ENCODE measurements at regions not wholly inside any gene's neighbourhood (a gene's known extent, or its start where the extent isn't known, plus 50 kb on each side); places are given as distances from the start of the nearest gene placed in this dataset.

DNA sequence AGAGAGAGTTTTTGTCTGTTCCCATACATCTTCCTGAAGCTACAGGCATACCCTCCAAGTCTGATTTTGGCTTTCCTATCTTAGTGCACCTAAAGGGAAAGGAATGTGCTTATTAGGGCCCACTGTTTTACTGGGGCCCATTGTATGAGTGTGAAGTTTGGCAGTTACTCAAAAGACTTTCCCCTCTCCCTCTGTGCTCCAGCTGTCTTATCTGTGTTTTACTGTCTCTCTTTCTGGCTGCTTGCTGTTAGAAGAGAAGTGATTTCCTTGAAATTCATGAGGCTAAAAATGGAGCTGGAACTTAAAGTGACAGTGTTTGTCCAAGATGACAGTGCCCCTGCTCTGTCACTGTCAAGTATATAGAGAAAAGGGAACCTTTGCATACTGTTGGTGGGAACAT is 436.2 kb downstream of the OCA2 start:
- H3K27ac Mint-ChIP-seq: no peak overlapping the region
- H3K4me3 Mint-ChIP-seq: no peak overlapping the region
- H3K4me1 Mint-ChIP-seq: no peaks in the 10 kb centered on the region
- no peaks in the 10 kb centered on the region for H3K36me3 Mint-ChIP-seq
- H3K9me3 Mint-ChIP-seq: peaks cover 2 to 16% (median 7%) of the 10 kb centered on the region in 6 donors
- peaks cover 0 to 2% (median 0%) of the 10 kb centered on the region in 3 donors for H3K27me3 Mint-ChIP-seq (ENCODE audit: low read depth in 3 of 3)
- DNase-seq: no peak

DNA sequence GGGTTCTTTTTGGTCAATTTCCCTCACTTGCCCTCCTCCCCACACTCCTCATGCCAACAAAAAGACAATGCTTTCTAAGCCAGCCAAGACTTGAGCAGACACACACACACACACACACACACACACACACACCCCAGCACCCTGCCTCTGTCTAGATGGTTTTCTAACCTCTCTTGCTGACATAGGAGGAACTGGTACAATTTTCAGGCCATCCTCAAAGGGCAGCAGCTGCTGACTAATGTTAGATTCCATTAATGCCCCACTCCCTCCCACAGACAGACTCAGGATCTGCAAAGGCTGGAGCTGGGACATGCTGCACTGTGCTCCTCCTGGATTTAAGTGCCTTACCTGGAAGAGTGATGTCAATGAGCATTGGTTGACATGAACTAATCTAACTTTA is 438.4 kb downstream of the OCA2 start:
- H3K27ac Mint-ChIP-seq: no peak overlapping the region
- peaks cover 0 to 2% (median 0%) of the 10 kb centered on the region in 3 donors for H3K27me3 Mint-ChIP-seq (ENCODE audit: low read depth in 3 of 3)
- no peak overlapping the region for H3K4me3 Mint-ChIP-seq
- H3K9me3 Mint-ChIP-seq: peaks cover 5 to 16% (median 10%) of the 10 kb centered on the region in 6 donors
- no peak for DNase-seq
- H3K4me1 Mint-ChIP-seq: no peaks in the 10 kb centered on the region
- H3K36me3 Mint-ChIP-seq: no peaks in the 10 kb centered on the region

DNA sequence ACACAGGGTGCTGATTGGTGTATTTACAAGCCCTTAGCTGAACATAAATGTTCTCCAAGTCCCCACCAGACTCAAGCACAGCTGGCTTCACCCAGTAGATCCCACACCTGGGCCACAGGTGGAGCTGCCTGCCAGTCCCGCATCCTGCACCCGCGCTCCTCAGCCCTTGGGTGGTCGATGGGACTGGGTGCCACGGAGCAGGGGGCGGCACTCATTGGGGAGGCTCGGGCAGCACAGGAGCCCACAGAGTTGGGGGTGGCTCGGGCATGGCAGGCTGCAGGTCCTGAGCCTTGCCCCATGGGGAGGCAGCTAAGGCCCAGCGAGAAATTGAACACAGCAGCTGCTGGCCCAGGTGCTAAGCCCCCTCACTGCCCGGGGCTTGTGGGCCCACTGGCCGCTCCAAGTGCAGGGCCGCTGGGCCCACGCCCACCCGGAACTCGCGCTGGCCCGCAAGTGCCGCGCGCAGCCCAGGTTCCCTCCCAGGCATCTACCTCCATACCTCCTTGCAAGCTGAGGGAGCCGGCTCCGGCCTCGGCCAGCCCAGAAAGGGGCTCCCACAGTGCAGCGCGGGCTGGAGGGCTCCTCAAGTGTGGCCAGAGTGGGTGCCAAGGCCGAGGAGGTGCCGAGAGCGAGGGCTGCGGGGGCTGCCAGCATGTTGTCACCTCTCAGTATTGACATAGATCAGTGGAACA is 442.7 kb downstream of the OCA2 start:
- no peaks in the 10 kb centered on the region for H3K36me3 Mint-ChIP-seq
- no peaks in the 10 kb centered on the region for H3K27me3 Mint-ChIP-seq (ENCODE audit: low read depth in 3 of 3)
- H3K27ac Mint-ChIP-seq: no peak overlapping the region
- H3K4me1 Mint-ChIP-seq: no peaks in the 10 kb centered on the region
- DNase-seq: no peak
- H3K4me3 Mint-ChIP-seq: no peak overlapping the region
- H3K9me3 Mint-ChIP-seq: peaks cover 0 to 29% (median 13%) of the 10 kb centered on the region in 6 donors

GRCh38 chr15:27655056-27655455 is 444.1 kb downstream of the OCA2 start:
- Mint-ChIP-seq H3K4me1 (no peaks in the 10 kb centered on the region), H3K27ac (no peak overlapping the region), H3K4me3 (no peak overlapping the region), H3K27me3 (ENCODE audit: low read depth in 3 of 3) (peaks cover 0 to 3% (median 0%) of the 10 kb centered on the region in 3 donors), H3K36me3 (no peaks in the 10 kb centered on the region), H3K9me3 (peaks cover 1 to 33% (median 13%) of the 10 kb centered on the region in 6 donors)
- no peak for DNase-seq

- H3K4me3 Mint-ChIP-seq: no peak overlapping the region
- DNase-seq: no peak
- no peaks in the 10 kb centered on the region for H3K4me1 Mint-ChIP-seq
- H3K27ac Mint-ChIP-seq: no peak overlapping the region
- no peaks in the 10 kb centered on the region for H3K36me3 Mint-ChIP-seq
- H3K27me3 Mint-ChIP-seq (ENCODE audit: low read depth in 3 of 3): peaks cover 0 to 4% (median 0%) of the 10 kb centered on the region in 3 donors
- H3K9me3 Mint-ChIP-seq: peaks cover 4 to 28% (median 11%) of the 10 kb centered on the region in 6 donors
Observed at GRCh38 chr15:27650244-27650643, 448.9 kb downstream of the OCA2 start.

- Mint-ChIP-seq H3K9me3 (peaks cover 5 to 34% (median 15%) of the 10 kb centered on the region in 6 donors), H3K4me3 (no peak overlapping the region), H3K27me3 (ENCODE audit: low read depth in 3 of 3) (peaks cover 0 to 4% (median 0%) of the 10 kb centered on the region in 3 donors), H3K36me3 (no peaks in the 10 kb centered on the region), H3K27ac (no peak overlapping the region), H3K4me1 (no peaks in the 10 kb centered on the region)
- no peak for DNase-seq
Observed at GRCh38 chr15:27648359-27648758, 450.8 kb downstream of the OCA2 start.

GRCh38 chr15:27646531-27646930 is 452.6 kb downstream of the OCA2 start:
- DNase-seq: no peak
- Mint-ChIP-seq H3K27ac (no peak overlapping the region), H3K36me3 (no peaks in the 10 kb centered on the region), H3K9me3 (peaks cover 13 to 44% (median 25%) of the 10 kb centered on the region in 6 donors), H3K4me1 (no peaks in the 10 kb centered on the region), H3K27me3 (ENCODE audit: low read depth in 3 of 3) (peaks cover 0 to 4% (median 0%) of the 10 kb centered on the region in 3 donors), H3K4me3 (no peak overlapping the region)

DNA sequence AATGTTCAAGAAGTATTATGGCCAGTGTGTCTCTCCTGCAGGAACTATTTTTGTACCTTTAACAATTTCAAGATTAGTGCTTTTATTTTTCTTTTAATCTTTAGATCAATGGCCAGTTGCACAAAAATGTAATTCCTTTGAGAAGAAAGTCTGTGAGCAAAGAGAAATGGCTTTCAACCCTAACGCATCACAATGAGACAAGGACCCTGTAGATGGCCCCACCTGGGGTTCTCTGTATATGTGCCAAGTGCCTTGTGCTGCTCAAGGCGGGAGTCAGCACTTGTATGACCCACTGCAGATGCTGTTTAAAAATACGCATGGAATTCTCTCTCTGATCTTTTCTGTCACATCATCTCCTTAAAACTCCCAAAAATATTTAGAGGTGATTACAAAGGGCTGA is 453.4 kb downstream of the OCA2 start:
- peaks cover 17 to 53% (median 27%) of the 10 kb centered on the region in 6 donors for H3K9me3 Mint-ChIP-seq
- peaks cover 0 to 4% (median 0%) of the 10 kb centered on the region in 3 donors for H3K27me3 Mint-ChIP-seq (ENCODE audit: low read depth in 3 of 3)
- no peaks in the 10 kb centered on the region for H3K4me1 Mint-ChIP-seq
- no peak overlapping the region for H3K27ac Mint-ChIP-seq
- no peaks in the 10 kb centered on the region for H3K36me3 Mint-ChIP-seq
- DNase-seq: no peak
- no peak overlapping the region for H3K4me3 Mint-ChIP-seq

DNA sequence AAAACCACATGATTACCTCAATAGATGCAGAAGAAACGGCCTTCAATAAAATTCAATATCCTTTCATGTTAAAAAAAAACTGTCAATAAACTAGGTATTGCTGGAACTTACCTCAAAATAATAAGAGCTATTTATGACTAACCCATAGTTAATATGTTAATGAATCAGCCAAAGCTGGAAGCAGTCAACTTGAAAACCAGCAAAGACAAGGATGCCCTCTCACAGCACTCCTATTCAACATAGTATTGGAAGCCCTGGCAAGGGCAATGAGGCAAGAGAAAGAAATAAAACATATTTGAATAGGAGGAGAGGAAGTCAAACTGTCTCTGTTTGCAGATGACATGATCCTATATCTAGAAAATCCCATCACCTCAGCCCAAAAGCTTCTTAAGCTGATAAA is 456.1 kb downstream of the OCA2 start:
- no peak overlapping the region for H3K4me3 Mint-ChIP-seq
- no peak overlapping the region for H3K27ac Mint-ChIP-seq

DNA sequence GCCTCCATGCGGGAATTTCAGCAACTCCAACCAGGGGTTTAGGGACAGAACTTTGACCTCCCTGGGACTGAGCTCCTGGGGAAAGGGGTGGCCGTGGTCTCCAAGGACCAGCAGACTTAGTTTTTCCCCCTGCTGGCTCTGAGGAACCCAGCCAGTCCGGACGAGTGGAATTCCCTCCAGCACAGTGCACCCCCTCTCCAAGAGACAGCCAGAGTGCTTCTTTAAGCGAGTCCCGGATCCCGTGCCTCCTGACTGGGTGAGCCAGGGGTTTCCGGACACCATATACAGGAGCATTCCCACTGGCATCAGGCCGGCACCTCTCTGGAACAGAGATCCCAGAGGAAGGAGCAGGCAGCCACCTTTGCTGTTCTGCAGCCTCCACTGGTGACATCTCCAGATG is 459.5 kb downstream of the OCA2 start:
- Mint-ChIP-seq H3K27me3 (ENCODE audit: low read depth in 3 of 3) (no peaks in the 10 kb centered on the region), H3K27ac (no peak overlapping the region), H3K4me3 (no peak overlapping the region), H3K4me1 (no peaks in the 10 kb centered on the region), H3K36me3 (peaks cover 0 to 4% (median 0%) of the 10 kb centered on the region in 3 donors), H3K9me3 (peaks cover 13 to 63% (median 28%) of the 10 kb centered on the region in 6 donors)
- DNase-seq: no peak

More for the DNA sequence above, 456.1 kb downstream of the OCA2 start:
- Mint-ChIP-seq H3K4me1 (no peaks in the 10 kb centered on the region), H3K36me3 (peaks cover 0 to 4% (median 0%) of the 10 kb centered on the region in 3 donors), H3K27me3 (ENCODE audit: low read depth in 3 of 3) (no peaks in the 10 kb centered on the region), H3K9me3 (peaks cover 18 to 71% (median 29%) of the 10 kb centered on the region in 6 donors)
- DNase-seq: no peak

GRCh38 chr15:27638958-27639357 is 460.2 kb downstream of the OCA2 start:
- peaks cover 10 to 61% (median 28%) of the 10 kb centered on the region in 6 donors for H3K9me3 Mint-ChIP-seq

GRCh38 chr15:27635916-27636315 is 463.2 kb downstream of the OCA2 start:
- DNase-seq: no peak
- peaks cover 5 to 47% (median 18%) of the 10 kb centered on the region in 6 donors for H3K9me3 Mint-ChIP-seq
- H3K4me3 Mint-ChIP-seq: no peak overlapping the region
- H3K4me1 Mint-ChIP-seq: no peaks in the 10 kb centered on the region
- no peaks in the 10 kb centered on the region for H3K27me3 Mint-ChIP-seq (ENCODE audit: low read depth in 3 of 3)
- H3K27ac Mint-ChIP-seq: no peak overlapping the region
- H3K36me3 Mint-ChIP-seq: peaks cover 0 to 4% (median 3%) of the 10 kb centered on the region in 3 donors

More at GRCh38 chr15:27638958-27639357, 460.2 kb downstream of the OCA2 start:
- no peaks in the 10 kb centered on the region for H3K27me3 Mint-ChIP-seq (ENCODE audit: low read depth in 3 of 3)
- no peak for DNase-seq
- H3K27ac Mint-ChIP-seq: no peak overlapping the region
- H3K4me3 Mint-ChIP-seq: no peak overlapping the region
- H3K36me3 Mint-ChIP-seq: peaks cover 0 to 4% (median 0%) of the 10 kb centered on the region in 3 donors
- H3K4me1 Mint-ChIP-seq: no peaks in the 10 kb centered on the region

- H3K27ac Mint-ChIP-seq: no peak overlapping the region
- H3K9me3 Mint-ChIP-seq: peaks cover 14 to 52% (median 20%) of the 10 kb centered on the region in 6 donors
- H3K4me3 Mint-ChIP-seq: no peak overlapping the region
- H3K4me1 Mint-ChIP-seq: no peaks in the 10 kb centered on the region
- H3K36me3 Mint-ChIP-seq: peaks cover 0 to 3% (median 3%) of the 10 kb centered on the region in 3 donors
- H3K27me3 Mint-ChIP-seq (ENCODE audit: low read depth in 3 of 3): peaks cover 0 to 2% (median 0%) of the 10 kb centered on the region in 3 donors
- DNase-seq: no peak
Observed at GRCh38 chr15:27628486-27628885, 470.6 kb downstream of the OCA2 start.

GRCh38 chr15:27627623-27628022 is 471.5 kb downstream of the OCA2 start:
- Mint-ChIP-seq H3K36me3 (peaks cover 0 to 3% (median 3%) of the 10 kb centered on the region in 3 donors), H3K4me3 (no peak overlapping the region), H3K9me3 (peaks cover 19 to 60% (median 23%) of the 10 kb centered on the region in 6 donors)

More at GRCh38 chr15:27627623-27628022, 471.5 kb downstream of the OCA2 start:
- no peak for DNase-seq
- Mint-ChIP-seq H3K27ac (no peak overlapping the region), H3K27me3 (ENCODE audit: low read depth in 3 of 3) (peaks cover 0 to 2% (median 0%) of the 10 kb centered on the region in 3 donors), H3K4me1 (no peaks in the 10 kb centered on the region)

Data from immature natural killer cell (primary cell).